ENCODE measurements at regions not wholly inside any gene's neighbourhood (a gene's known extent, or its start where the extent isn't known, plus 50 kb on each side); places are given as distances from the start of the nearest gene placed in this dataset.

- TF ChIP-seq ZBTB40 (IDR thresholded peaks at IDR 0.05) (no peak), ZBTB40 (CRISPR knock-in tag; IDR thresholded peaks at IDR 0.05) (no peak; the same call in 1 of the 2 replicates), BRCA1 (CRISPR knock-in tag; IDR thresholded peaks at IDR 0.05) (no peak; the same call in 1 of the 2 replicates), NONO (IDR thresholded peaks at IDR 0.05) (no peak), NONO (CRISPR knock-in tag; conservative IDR thresholded peaks at IDR 0.05) (peak; percentile 89), PHB2 (IDR thresholded peaks at IDR 0.05; ENCODE audit: partially characterized antibody) (no peak), TEAD3 (CRISPR knock-in tag; optimal IDR thresholded peaks at IDR 0.05; ENCODE audit: borderline replicate concordance) (peak; percentile 99), ZNF292 (CRISPR knock-in tag; IDR thresholded peaks at IDR 0.05; ENCODE audit: borderline replicate concordance, low read depth) (peak; percentile 99), ESRRA (CRISPR knock-in tag; IDR thresholded peaks at IDR 0.05; ENCODE audit: low read depth) (peak; percentile 100)
- TF ChIP-seq, protein P1, sequence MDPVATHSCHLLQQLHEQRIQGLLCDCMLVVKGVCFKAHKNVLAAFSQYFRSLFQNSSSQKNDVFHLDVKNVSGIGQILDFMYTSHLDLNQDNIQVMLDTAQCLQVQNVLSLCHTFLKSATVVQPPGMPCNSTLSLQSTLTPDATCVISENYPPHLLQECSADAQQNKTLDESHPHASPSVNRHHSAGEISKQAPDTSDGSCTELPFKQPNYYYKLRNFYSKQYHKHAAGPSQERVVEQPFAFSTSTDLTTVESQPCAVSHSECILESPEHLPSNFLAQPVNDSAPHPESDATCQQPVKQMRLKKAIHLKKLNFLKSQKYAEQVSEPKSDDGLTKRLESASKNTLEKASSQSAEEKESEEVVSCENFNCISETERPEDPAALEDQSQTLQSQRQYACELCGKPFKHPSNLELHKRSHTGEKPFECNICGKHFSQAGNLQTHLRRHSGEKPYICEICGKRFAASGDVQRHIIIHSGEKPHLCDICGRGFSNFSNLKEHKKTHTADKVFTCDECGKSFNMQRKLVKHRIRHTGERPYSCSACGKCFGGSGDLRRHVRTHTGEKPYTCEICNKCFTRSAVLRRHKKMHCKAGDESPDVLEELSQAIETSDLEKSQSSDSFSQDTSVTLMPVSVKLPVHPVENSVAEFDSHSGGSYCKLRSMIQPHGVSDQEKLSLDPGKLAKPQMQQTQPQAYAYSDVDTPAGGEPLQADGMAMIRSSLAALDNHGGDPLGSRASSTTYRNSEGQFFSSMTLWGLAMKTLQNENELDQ (CRISPR knock-in tag; IDR thresholded peaks at IDR 0.05; ENCODE audit: borderline replicate concordance): no peak
- TF ChIP-seq, protein P2, sequence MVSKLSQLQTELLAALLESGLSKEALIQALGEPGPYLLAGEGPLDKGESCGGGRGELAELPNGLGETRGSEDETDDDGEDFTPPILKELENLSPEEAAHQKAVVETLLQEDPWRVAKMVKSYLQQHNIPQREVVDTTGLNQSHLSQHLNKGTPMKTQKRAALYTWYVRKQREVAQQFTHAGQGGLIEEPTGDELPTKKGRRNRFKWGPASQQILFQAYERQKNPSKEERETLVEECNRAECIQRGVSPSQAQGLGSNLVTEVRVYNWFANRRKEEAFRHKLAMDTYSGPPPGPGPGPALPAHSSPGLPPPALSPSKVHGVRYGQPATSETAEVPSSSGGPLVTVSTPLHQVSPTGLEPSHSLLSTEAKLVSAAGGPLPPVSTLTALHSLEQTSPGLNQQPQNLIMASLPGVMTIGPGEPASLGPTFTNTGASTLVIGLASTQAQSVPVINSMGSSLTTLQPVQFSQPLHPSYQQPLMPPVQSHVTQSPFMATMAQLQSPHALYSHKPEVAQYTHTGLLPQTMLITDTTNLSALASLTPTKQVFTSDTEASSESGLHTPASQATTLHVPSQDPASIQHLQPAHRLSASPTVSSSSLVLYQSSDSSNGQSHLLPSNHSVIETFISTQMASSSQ (IDR thresholded peaks at IDR 0.05; ENCODE audit: low read depth): no peak; the same call in 1 of the 2 replicates
- TF ChIP-seq, protein P2 (CRISPR knock-in tag; IDR thresholded peaks at IDR 0.05; ENCODE audit: borderline replicate concordance): peak; percentile 75; the same call in 1 of the 2 replicates
These were observed 471.9 kb upstream of the TNP1 start (continued) for GRCh38 chr2:217331523-217332416.
